A673 (cell line): ENCODE measurements at regions not wholly inside any gene's neighbourhood (a gene's known extent, or its start where the extent isn't known, plus 50 kb on each side); places are given as distances from the start of the nearest gene placed in this dataset.

Experiments used
- BruUV-seq: library from RNA; stranded (reverse); fragments of 400-500 nt; replicated peaks from 2 replicates; lab custom pipeline; 2021; lab: Mats Ljungman, UMichigan
- CTCF ChIA-PET: fragments of 300-600 bp; sonication (Branson Sonifier 250); formaldehyde crosslinking; loops from one replicate; lab custom pipeline; 2022; ENCODE audit warnings: antibody characterized with exemption; lab: Charles Lee
- POLR2A ChIA-PET: fragments of 300-600 bp; sonication (Branson Sonifier 250); formaldehyde crosslinking; loops from one replicate; lab custom pipeline; 2022; ENCODE audit warnings: antibody characterized with exemption; ENCODE audit not compliant: low non-redundant PET; lab: Charles Lee
- DNase-seq: peaks from one replicate; pipeline ENCODE4 v3.0.0-alpha.2; 2015; ENCODE audit warnings: low spot score
- H3K27ac ChIP-seq: fragments of 200-600 bp; sonication (generic); 2 replicates; pipeline ENCODE4 v1.5.1; 2016; ENCODE audit warnings: mixed run types, low read depth, mild to moderate bottlenecking, mixed read lengths, antibody characterized with exemption, low read length; ENCODE audit not compliant: poor library complexity, severe bottlenecking
- H3K27me3 ChIP-seq: fragments of 200-600 bp; sonication (generic); replicated peaks from 2 replicates; pipeline ENCODE4 v1.6.1; 2017; ENCODE audit warnings: mixed run types, low read depth, mild to moderate bottlenecking, mixed read lengths, antibody characterized with exemption, low read length; ENCODE audit not compliant: insufficient read depth, poor library complexity
- H3K36me3 ChIP-seq: fragments of 200-600 bp; sonication (generic); 2 replicates; pipeline ENCODE4 v1.6.1; 2016; ENCODE audit warnings: mixed run types, mild to moderate bottlenecking, mixed read lengths, antibody characterized with exemption, low read length; ENCODE audit not compliant: insufficient read depth, poor library complexity, severe bottlenecking
- H3K4me1 ChIP-seq: fragments of 200-600 bp; sonication (generic); 2 replicates; pipeline ENCODE4 v1.6.1; 2017; ENCODE audit warnings: mixed run types, mild to moderate bottlenecking, mixed read lengths, antibody characterized with exemption, low read length; ENCODE audit not compliant: insufficient read depth, poor library complexity, severe bottlenecking
- H3K4me3 ChIP-seq: fragments of 200-600 bp; sonication (generic); 2 replicates; pipeline ENCODE4 v1.5.1; 2016; ENCODE audit warnings: low read depth, mixed run types, mild to moderate bottlenecking, mixed read lengths, low read length; ENCODE audit not compliant: poor library complexity, severe bottlenecking
- H3K9me3 ChIP-seq: fragments of 200-600 bp; sonication (generic); 2 replicates; pipeline ENCODE4 v1.6.1; 2016; ENCODE audit warnings: mixed run types, low read depth, mild to moderate bottlenecking, mixed read lengths, antibody characterized with exemption, low read length; ENCODE audit not compliant: poor library complexity, severe bottlenecking
- EZH2 ChIP-seq: fragments of 200-600 bp; sonication (generic); IDR thresholded peaks from 2 replicates; pipeline ENCODE4 v1.6.1; 2017; ENCODE audit warnings: borderline replicate concordance, low read depth, mild to moderate bottlenecking, mixed read lengths, antibody characterized with exemption, low read length; ENCODE audit not compliant: poor library complexity, severe bottlenecking
- intact Hi-C: fragments of 100-400 bp; cut with micrococcal nuclease; formaldehyde crosslinking; loops from one replicate; pipeline ENCODE4 v1.10.0; 2022; ENCODE audit not compliant: unreplicated experiment
- TF ChIP-seq, protein P1 (sequence below): fragments of 300-800, 200-600 bp; sonication (generic); conservative IDR thresholded peaks from 2 replicates; pipeline ENCODE4 v1.5.1; 2017; ENCODE audit warnings: low read depth, mild to moderate bottlenecking, antibody characterized with exemption, low read length, moderate library complexity, mixed read lengths

- intact Hi-C loops: no loop called here
- ChIA-PET CTCF (no interaction called here), POLR2A (no interaction called here)
- no TSS peak for BruUV-seq
- no peak overlapping the region for H3K4me3 ChIP-seq
- no peak for TF ChIP-seq EZH2
- TF ChIP-seq, protein P1, sequence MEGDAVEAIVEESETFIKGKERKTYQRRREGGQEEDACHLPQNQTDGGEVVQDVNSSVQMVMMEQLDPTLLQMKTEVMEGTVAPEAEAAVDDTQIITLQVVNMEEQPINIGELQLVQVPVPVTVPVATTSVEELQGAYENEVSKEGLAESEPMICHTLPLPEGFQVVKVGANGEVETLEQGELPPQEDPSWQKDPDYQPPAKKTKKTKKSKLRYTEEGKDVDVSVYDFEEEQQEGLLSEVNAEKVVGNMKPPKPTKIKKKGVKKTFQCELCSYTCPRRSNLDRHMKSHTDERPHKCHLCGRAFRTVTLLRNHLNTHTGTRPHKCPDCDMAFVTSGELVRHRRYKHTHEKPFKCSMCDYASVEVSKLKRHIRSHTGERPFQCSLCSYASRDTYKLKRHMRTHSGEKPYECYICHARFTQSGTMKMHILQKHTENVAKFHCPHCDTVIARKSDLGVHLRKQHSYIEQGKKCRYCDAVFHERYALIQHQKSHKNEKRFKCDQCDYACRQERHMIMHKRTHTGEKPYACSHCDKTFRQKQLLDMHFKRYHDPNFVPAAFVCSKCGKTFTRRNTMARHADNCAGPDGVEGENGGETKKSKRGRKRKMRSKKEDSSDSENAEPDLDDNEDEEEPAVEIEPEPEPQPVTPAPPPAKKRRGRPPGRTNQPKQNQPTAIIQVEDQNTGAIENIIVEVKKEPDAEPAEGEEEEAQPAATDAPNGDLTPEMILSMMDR: no peak
- H3K4me1 ChIP-seq: no peaks in the 10 kb centered on the region
- no peaks in the 10 kb centered on the region for H3K36me3 ChIP-seq
- H3K27me3 ChIP-seq: peaks cover 2% of the 10 kb centered on the region
- H3K27ac ChIP-seq: no peak overlapping the region
- no peak for DNase-seq
- H3K9me3 ChIP-seq: peaks cover 9% of the 10 kb centered on the region
Measured at GRCh38 chr1:220386494-220387195, 114.4 kb upstream of the RAB3GAP2 start.

GRCh38 chr1:220385158-220385557, 112.9 kb upstream of the RAB3GAP2 start:
- no peak for DNase-seq
- ChIA-PET CTCF (no interaction called here), POLR2A (no interaction called here)
- Histone ChIP-seq H3K4me3 (no peak overlapping the region), H3K9me3 (peaks cover 9% of the 10 kb centered on the region), H3K27ac (no peak overlapping the region), H3K36me3 (no peaks in the 10 kb centered on the region), H3K27me3 (no peaks in the 10 kb centered on the region), H3K4me1 (no peaks in the 10 kb centered on the region)
- no TSS peak for BruUV-seq
- intact Hi-C loops: no loop called here
- no peak for TF ChIP-seq EZH2
- TF ChIP-seq, protein P1: no peak

- DNase-seq: no peak
- no peak overlapping the region for H3K27ac ChIP-seq
- CTCF ChIA-PET: no interaction called here
- H3K9me3 ChIP-seq: peaks cover 9% of the 10 kb centered on the region
- no TSS peak for BruUV-seq
- H3K4me1 ChIP-seq: no peaks in the 10 kb centered on the region
- intact Hi-C loops: no loop called here
- H3K4me3 ChIP-seq: no peak overlapping the region
- H3K36me3 ChIP-seq: no peaks in the 10 kb centered on the region
- POLR2A ChIA-PET: no interaction called here
- TF ChIP-seq, protein P1: no peak
- no peak for TF ChIP-seq EZH2
- no peaks in the 10 kb centered on the region for H3K27me3 ChIP-seq
Measured at GRCh38 chr1:220382994-220383393, 110.7 kb upstream of the RAB3GAP2 start.
